ES-I3 (cell line): ENCODE measurements at regions not wholly inside any gene's neighbourhood (a gene's known extent, or its start where the extent isn't known, plus 50 kb on each side); places are given as distances from the start of the nearest gene placed in this dataset.
"Not testable (repeated sequence)": the region's sequence is repeated elsewhere in the genome, so short reads cannot be mapped to it uniquely, and the experiment has no call there.

Experiments
- H3K36me3 ChIP-seq: 2 replicates; pipeline ENCODE4 v1.6.1; 2013; ENCODE audit warnings: mild to moderate bottlenecking, low read length, control low read depth, moderate library complexity; ENCODE audit not compliant: insufficient read depth
- H3K4me1 ChIP-seq: 2 replicates; pipeline ENCODE4 v1.6.1; 2013; ENCODE audit warnings: mild to moderate bottlenecking, control low read depth, low read length; ENCODE audit not compliant: insufficient read depth
- H3K9ac ChIP-seq: 2 replicates; pipeline ENCODE4 v1.6.1; 2013; ENCODE audit warnings: low read depth, mild to moderate bottlenecking, low read length, moderate library complexity
- H3K9me3 ChIP-seq: 2 replicates; pipeline ENCODE4 v1.6.1; 2013; ENCODE audit warnings: mild to moderate bottlenecking, low read length, moderate library complexity; ENCODE audit not compliant: control insufficient read depth, insufficient read depth

- not testable (repeated sequence) for H3K36me3 ChIP-seq, H3K9me3 ChIP-seq, H3K9ac ChIP-seq
- peaks cover 12% of the 10 kb centered on the region for H3K4me1 ChIP-seq
These were observed 287.4 kb upstream of the ERCC4 start for GRCh38 chr16:13632504-13632903.

- no peak overlapping the region for H3K9ac ChIP-seq
- no peaks in the 10 kb centered on the region for H3K36me3 ChIP-seq
- peaks cover 12% of the 10 kb centered on the region for H3K4me1 ChIP-seq
- H3K9me3 ChIP-seq: 0 out of 2 replicates have a peak, but pooled peaks cover 3% of the 10 kb centered on the region
These were observed 286.5 kb upstream of the ERCC4 start for GRCh38 chr16:13633391-13633861.

DNA sequence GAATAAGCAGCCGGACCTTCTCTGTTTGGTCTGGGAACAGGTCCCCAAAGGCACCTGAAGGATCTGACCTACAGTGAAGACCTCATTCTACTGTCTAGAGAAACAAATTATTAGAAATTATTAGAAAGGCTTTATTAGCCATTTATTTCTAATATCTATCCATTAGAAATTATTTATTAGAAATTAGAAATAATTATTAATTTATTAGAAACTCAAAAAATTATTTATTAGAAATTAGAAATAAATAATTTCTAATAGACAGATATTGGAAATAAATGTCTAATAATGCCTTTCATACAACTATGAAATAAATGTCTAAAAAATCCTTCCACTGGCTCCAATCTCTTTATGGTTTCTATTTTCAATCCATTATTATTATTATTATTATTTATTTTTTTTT lies 285.7 kb upstream of the ERCC4 start:
- Histone ChIP-seq H3K4me1 (peaks cover 12% of the 10 kb centered on the region), H3K36me3 (no peaks in the 10 kb centered on the region), H3K9me3 (0 out of 2 replicates have a peak, but pooled peaks cover 3% of the 10 kb centered on the region), H3K9ac (no peak overlapping the region)

DNA sequence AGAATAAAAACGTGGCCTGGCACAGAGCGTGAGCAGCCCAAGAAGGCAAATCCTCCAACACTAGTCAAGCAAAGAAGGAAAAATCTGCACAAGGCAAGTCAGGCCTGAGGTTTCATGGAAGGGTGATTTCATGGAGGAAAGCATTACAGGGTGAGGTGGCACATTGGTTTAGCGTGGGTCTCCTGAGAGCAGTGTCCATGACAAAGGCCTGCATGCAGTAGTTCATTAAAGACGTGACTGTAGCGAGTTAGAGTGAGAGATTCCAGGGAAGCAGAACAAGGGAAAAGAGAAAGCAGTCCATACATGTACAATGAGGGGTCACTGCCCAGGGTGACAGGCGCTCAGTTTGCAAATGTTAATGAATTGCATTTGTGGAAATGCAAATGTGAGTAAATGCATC lies 285.0 kb upstream of the ERCC4 start:
- Histone ChIP-seq H3K9ac (no peak overlapping the region), H3K4me1 (peaks cover 12% of the 10 kb centered on the region), H3K9me3 (0 out of 2 replicates have a peak, but pooled peaks cover 3% of the 10 kb centered on the region), H3K36me3 (no peaks in the 10 kb centered on the region)

GRCh38 chr16:13638218-13638617 lies 281.7 kb upstream of the ERCC4 start:
- Histone ChIP-seq H3K9me3 (peaks cover 3% of the 10 kb centered on the region; the same call in 1 of the 2 replicates), H3K4me1 (no peaks in the 10 kb centered on the region), H3K9ac (no peak overlapping the region), H3K36me3 (no peaks in the 10 kb centered on the region)

- Histone ChIP-seq H3K9me3 (no peaks in the 10 kb centered on the region; the same call in 1 of the 2 replicates), H3K36me3 (no peaks in the 10 kb centered on the region), H3K9ac (no peak overlapping the region), H3K4me1 (no peaks in the 10 kb centered on the region)
These were observed 276.5 kb upstream of the ERCC4 start for GRCh38 chr16:13643412-13643811.

GRCh38 chr16:13645601-13646245 lies 274.2 kb upstream of the ERCC4 start:
- no peaks in the 10 kb centered on the region for H3K4me1 ChIP-seq
- no peaks in the 10 kb centered on the region; the same call in 1 of the 2 replicates for H3K9me3 ChIP-seq
- H3K9ac ChIP-seq: no peak overlapping the region
- H3K36me3 ChIP-seq: no peaks in the 10 kb centered on the region

DNA sequence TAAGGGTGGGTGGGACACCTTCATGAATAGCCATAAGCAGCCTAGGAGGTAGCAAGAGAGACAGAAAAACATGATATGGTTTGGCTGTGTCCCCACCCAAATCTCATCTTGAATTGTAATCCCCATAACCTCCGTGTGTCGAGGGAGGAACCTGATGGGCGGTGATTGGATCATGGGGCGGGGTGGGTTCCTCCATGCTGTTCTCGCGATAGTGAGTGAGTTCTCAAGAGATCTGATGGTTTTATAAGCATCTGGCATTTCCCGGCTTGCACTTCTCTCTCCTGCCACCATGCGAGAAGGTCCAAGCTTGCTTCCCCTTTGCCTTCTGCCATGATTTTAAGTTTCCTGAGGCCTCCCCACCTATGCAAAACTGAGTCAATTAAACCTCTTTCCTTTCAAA lies 259.1 kb upstream of the ERCC4 start:
- no peak overlapping the region for H3K9ac ChIP-seq
- H3K4me1 ChIP-seq: no peaks in the 10 kb centered on the region
- H3K9me3 ChIP-seq: no peaks in the 10 kb centered on the region
- no peaks in the 10 kb centered on the region for H3K36me3 ChIP-seq

DNA sequence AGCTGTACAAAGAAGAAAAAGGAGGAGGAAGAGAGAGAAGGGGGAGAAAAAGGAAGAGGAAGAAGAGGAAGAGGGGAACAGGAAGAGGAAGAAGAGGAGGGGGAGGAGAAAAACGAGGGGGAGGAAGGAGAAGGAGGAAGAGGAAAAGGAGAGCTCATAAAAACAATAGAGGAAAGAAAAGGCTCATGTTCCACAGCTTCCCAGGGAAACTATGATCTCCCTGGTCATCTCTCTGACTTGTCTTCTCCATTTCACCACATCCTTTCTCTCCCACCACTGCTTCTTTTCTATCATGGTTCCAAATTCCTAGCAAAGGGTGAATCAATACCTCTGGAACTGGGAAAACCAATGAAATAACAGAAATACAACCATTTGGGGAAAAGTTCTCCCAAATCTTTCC lies 254.1 kb upstream of the ERCC4 start:
- Histone ChIP-seq H3K9me3 (no peaks in the 10 kb centered on the region), H3K36me3 (no peaks in the 10 kb centered on the region), H3K9ac (no peak overlapping the region), H3K4me1 (no peaks in the 10 kb centered on the region)

DNA sequence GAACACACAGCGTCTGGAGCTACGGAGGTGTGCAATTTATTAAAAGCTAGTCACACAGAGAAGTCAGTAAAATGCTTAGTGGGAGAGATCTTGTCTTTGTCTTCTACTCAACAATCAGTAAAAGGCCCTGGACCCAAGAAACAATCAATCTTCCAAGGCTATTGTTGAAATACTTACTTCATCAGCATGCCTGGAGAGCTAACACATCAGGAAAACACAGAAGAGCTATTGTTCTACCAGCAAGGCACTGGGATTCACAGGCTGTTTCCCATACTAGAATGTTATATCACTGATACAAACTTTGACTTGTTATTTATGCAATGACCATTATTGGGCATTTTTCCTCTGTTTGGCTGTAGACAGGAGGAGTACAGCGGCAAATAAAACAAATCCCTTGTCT lies 247.8 kb upstream of the ERCC4 start:
- Histone ChIP-seq H3K9me3 (no peaks in the 10 kb centered on the region), H3K36me3 (no peaks in the 10 kb centered on the region), H3K9ac (no peak overlapping the region), H3K4me1 (no peaks in the 10 kb centered on the region)

- Histone ChIP-seq H3K36me3 (no peaks in the 10 kb centered on the region), H3K9ac (no peak overlapping the region), H3K9me3 (no peaks in the 10 kb centered on the region), H3K4me1 (no peaks in the 10 kb centered on the region)
These were observed 239.7 kb upstream of the ERCC4 start for GRCh38 chr16:13680021-13680889.

DNA sequence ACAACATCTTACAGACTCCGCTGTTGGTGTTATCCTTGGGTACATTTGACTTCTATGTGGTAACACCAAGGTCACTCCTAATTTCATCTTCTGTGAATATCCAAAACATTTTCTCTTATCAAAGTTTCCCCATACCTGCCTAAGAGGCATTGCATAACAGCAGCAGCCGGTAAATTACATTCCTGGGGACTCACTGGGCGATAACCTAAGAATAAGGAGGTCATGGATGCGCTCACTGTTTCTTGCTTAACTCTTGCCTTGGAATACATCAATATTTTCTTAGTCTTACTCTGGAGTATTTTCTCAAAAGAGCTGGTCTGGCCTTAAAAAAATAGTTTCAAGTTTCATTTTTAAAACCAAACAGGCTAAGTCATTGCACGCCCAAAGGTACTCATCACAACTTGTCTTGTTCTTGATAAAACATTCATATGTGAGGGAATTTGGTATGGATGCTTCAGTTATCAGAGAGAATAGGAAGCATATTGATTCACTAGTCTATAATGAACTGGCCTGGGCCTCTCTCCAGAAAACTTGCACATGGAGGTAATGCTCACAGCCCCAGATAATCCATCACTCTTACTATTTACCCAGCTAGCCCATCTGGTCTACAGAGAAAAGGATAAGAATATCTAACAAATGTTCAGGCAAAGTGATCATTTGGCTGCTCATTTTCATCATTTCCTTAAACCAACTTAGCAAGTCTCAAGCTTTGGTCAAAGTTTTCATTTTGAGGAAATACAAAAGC lies 235.0 kb upstream of the ERCC4 start:
- Histone ChIP-seq H3K4me1 (no peaks in the 10 kb centered on the region), H3K9ac (no peak overlapping the region), H3K36me3 (no peaks in the 10 kb centered on the region), H3K9me3 (no peaks in the 10 kb centered on the region)

GRCh38 chr16:13696017-13696416 lies 223.9 kb upstream of the ERCC4 start:
- Histone ChIP-seq H3K4me1 (no peaks in the 10 kb centered on the region), H3K36me3 (no peaks in the 10 kb centered on the region), H3K9me3 (peaks cover 6% of the 10 kb centered on the region; the same call in 1 of the 2 replicates), H3K9ac (no peak overlapping the region)

GRCh38 chr16:13697013-13697412 lies 222.9 kb upstream of the ERCC4 start:
- H3K36me3 ChIP-seq: no peaks in the 10 kb centered on the region
- H3K4me1 ChIP-seq: no peaks in the 10 kb centered on the region
- H3K9ac ChIP-seq: no peak overlapping the region
- H3K9me3 ChIP-seq: peaks cover 6% of the 10 kb centered on the region; the same call in 1 of the 2 replicates
